DOHH2 (cell line): ENCODE measurements at regions not wholly inside any gene's neighbourhood (a gene's known extent, or its start where the extent isn't known, plus 50 kb on each side); places are given as distances from the start of the nearest gene placed in this dataset.
"Not testable (repeated sequence)": the region's sequence is repeated elsewhere in the genome, so short reads cannot be mapped to it uniquely, and the experiment has no call there.

Experiments used
- H3F3A ChIP-seq: fragments of 200-600 bp; sonication (generic), shearing (Covaris generic); 2 replicates; pipeline ENCODE4 v1.6.0; 2016; ENCODE audit warnings: antibody characterized with exemption, mild to moderate bottlenecking; ENCODE audit not compliant: control insufficient read depth, insufficient read depth
- H3K27ac ChIP-seq: fragments of 200-600 bp; sonication (generic); 2 replicates; pipeline ENCODE4 v1.5.1; 2014; ENCODE audit warnings: low read depth, mild to moderate bottlenecking, low read length, moderate library complexity
- H3K27me3 ChIP-seq: fragments of 200-600 bp; sonication (generic); 2 replicates; pipeline ENCODE4 v1.6.1; 2014; ENCODE audit warnings: mild to moderate bottlenecking, low read length, mixed read lengths; ENCODE audit not compliant: control insufficient read depth
- H3K36me3 ChIP-seq: fragments of 200-600 bp; sonication (generic); 2 replicates; pipeline ENCODE4 v1.6.1; 2014; ENCODE audit warnings: mild to moderate bottlenecking, low read length, moderate library complexity, mixed read lengths; ENCODE audit not compliant: control insufficient read depth
- H3K4me1 ChIP-seq: fragments of 200-600 bp; sonication (generic); 2 replicates; pipeline ENCODE4 v1.6.1; 2014; ENCODE audit warnings: mild to moderate bottlenecking, low read length, mixed read lengths; ENCODE audit not compliant: control insufficient read depth
- H3K4me2 ChIP-seq: fragments of 200-600 bp; sonication (generic); 2 replicates; pipeline ENCODE4 v1.6.0; 2014; ENCODE audit warnings: mild to moderate bottlenecking, low read length, moderate library complexity
- H3K4me3 ChIP-seq: fragments of 200-600 bp; sonication (generic); 2 replicates; pipeline ENCODE4 v1.5.1; 2014; ENCODE audit warnings: mild to moderate bottlenecking, low read length, mixed read lengths
- H3K79me2 ChIP-seq: fragments of 200-600 bp; sonication (generic); 2 replicates; pipeline ENCODE4 v1.6.1; 2014; ENCODE audit warnings: mild to moderate bottlenecking, low read length, mixed read lengths; ENCODE audit not compliant: control insufficient read depth
- H3K9me2 ChIP-seq: fragments of 200-600 bp; sonication (generic); replicated peaks from 2 replicates; pipeline ENCODE4 v1.6.1; 2014; ENCODE audit warnings: mild to moderate bottlenecking, low read length, mixed read lengths; ENCODE audit not compliant: control insufficient read depth
- H3K9me3 ChIP-seq: fragments of 200-600 bp; sonication (generic); 2 replicates; pipeline ENCODE4 v1.6.1; 2014; ENCODE audit warnings: antibody characterized with exemption, low read length, mixed read lengths; ENCODE audit not compliant: control insufficient read depth, insufficient read depth
- H4K20me1 ChIP-seq: fragments of 200-600 bp; sonication (generic); 2 replicates; pipeline ENCODE4 v1.6.0; 2014; ENCODE audit warnings: low read depth, mild to moderate bottlenecking, antibody characterized with exemption, low read length, moderate library complexity; ENCODE audit not compliant: control insufficient read depth, insufficient read depth
- CTCF ChIP-seq: fragments of 200-600 bp; sonication (generic); IDR thresholded peaks from one replicate; pipeline ENCODE4 v1.5.1; 2014; ENCODE audit warnings: antibody characterized with exemption, mild to moderate bottlenecking, low read depth, low read length; ENCODE audit not compliant: poor library complexity, severe bottlenecking
- EZH2phosphoT487 ChIP-seq: fragments of 200-600 bp; sonication (generic); IDR thresholded peaks from 2 replicates; pipeline ENCODE4 v1.6.1; 2017; ENCODE audit warnings: borderline replicate concordance, mild to moderate bottlenecking, antibody characterized with exemption, low read length, moderate library complexity, mixed read lengths

GRCh38 chr13:82962397-82962796 is 919.9 kb downstream of the SLITRK1 start:
- Histone ChIP-seq H3K4me3 (no peak overlapping the region), H3K9me3 (no peaks in the 10 kb centered on the region), H3K79me2 (no peaks in the 10 kb centered on the region), H3K27ac (no peak overlapping the region), H3K4me2 (no peak overlapping the region), H4K20me1 (no peaks in the 10 kb centered on the region), H3K27me3 (no peaks in the 10 kb centered on the region), H3K4me1 (no peaks in the 10 kb centered on the region), H3K9me2 (no peaks in the 10 kb centered on the region), H3K36me3 (no peaks in the 10 kb centered on the region), H3F3A (no peaks in the 10 kb centered on the region)
- TF ChIP-seq CTCF (no peak), EZH2phosphoT487 (no peak)

GRCh38 chr13:82961757-82962156 is 920.5 kb downstream of the SLITRK1 start:
- no peak overlapping the region for H3K27ac ChIP-seq
- H3K4me1 ChIP-seq, result no peaks in the 10 kb centered on the region
- no peaks in the 10 kb centered on the region for H3F3A ChIP-seq
- H3K4me2 ChIP-seq, result no peak overlapping the region
- H4K20me1 ChIP-seq, result no peaks in the 10 kb centered on the region
- no peaks in the 10 kb centered on the region for H3K9me2 ChIP-seq
- H3K9me3 ChIP-seq, result no peaks in the 10 kb centered on the region
- H3K79me2 ChIP-seq, result no peaks in the 10 kb centered on the region
- TF ChIP-seq CTCF, result no peak
- no peak for TF ChIP-seq EZH2phosphoT487
- H3K36me3 ChIP-seq, result no peaks in the 10 kb centered on the region
- H3K4me3 ChIP-seq, result no peak overlapping the region
- H3K27me3 ChIP-seq, result no peaks in the 10 kb centered on the region

- H3K9me3 ChIP-seq, H3F3A ChIP-seq, H3K79me2 ChIP-seq, H3K4me2 ChIP-seq, H3K4me3 ChIP-seq, H3K9me2 ChIP-seq, H3K27me3 ChIP-seq, H3K4me1 ChIP-seq, H4K20me1 ChIP-seq, H3K27ac ChIP-seq, H3K36me3 ChIP-seq: not testable (repeated sequence)
These were observed 929.9 kb downstream of the SLITRK1 start for GRCh38 chr13:82952336-82952735.

GRCh38 chr13:82947683-82948082 is 934.6 kb downstream of the SLITRK1 start:
- H3K4me3 ChIP-seq, result no peak overlapping the region
- H3K27ac ChIP-seq, result no peak overlapping the region
- H3K27me3 ChIP-seq, result no peaks in the 10 kb centered on the region
- no peaks in the 10 kb centered on the region for H3K9me2 ChIP-seq
- no peak overlapping the region for H3K4me2 ChIP-seq
- H3K9me3 ChIP-seq, result no peaks in the 10 kb centered on the region
- H4K20me1 ChIP-seq, result no peaks in the 10 kb centered on the region
- no peaks in the 10 kb centered on the region for H3K36me3 ChIP-seq
- TF ChIP-seq EZH2phosphoT487, result no peak
- no peak for TF ChIP-seq CTCF
- no peaks in the 10 kb centered on the region for H3F3A ChIP-seq
- no peaks in the 10 kb centered on the region for H3K79me2 ChIP-seq
- H3K4me1 ChIP-seq, result no peaks in the 10 kb centered on the region
